NCI-H1694 (cell line): ENCODE measurements at regions not wholly inside any gene's neighbourhood (a gene's known extent, or its start where the extent isn't known, plus 50 kb on each side); places are given as distances from the start of the nearest gene placed in this dataset.
"Not testable (repeated sequence)": the region's sequence is repeated elsewhere in the genome, so short reads cannot be mapped to it uniquely, and the experiment has no call there.

Experiments
- DNase-seq: peaks from one replicate; lab custom pipeline; 2025; lab: John Stamatoyannopoulos, UW

DNA sequence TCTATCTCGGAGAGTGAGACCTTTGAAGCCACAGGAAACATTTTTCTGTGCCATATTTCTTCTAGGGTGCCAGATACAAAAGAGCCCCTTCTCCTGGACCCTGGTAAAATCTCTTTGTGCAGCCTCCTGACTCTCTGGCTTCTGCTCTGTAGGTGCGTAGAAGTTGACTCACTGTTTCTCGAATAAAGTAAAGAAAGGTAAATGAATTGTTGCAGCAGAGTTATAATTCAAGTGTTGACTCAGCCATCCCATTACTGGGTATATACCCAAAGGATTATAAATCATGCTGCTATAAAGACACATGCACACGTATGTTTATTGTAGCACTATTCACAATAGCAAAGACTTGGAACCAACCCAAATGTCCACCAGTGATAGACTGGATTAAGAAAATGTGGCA, 371.0 kb downstream of the OSTF1 start:
- not testable (repeated sequence) for DNase-seq

DNA sequence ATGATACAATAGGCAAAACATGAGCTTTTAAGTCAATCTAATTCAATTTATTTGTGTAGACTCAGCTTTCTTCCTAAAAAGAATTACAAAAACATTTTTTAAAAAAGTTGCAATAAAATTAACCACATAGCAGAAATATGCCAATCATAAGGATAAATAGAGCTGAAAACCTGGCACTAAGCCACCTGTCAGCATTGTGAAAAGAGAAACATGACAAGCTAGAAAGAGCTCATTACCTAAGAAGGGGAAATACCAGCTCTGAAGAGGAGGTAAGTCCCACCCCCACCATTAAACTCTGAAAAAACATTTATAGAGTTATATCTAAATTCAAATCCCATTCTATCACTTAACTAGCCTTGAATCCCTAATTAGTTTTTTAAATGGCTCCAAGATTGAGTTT, 372.9 kb downstream of the OSTF1 start:
- DNase-seq, result no peak

DNA sequence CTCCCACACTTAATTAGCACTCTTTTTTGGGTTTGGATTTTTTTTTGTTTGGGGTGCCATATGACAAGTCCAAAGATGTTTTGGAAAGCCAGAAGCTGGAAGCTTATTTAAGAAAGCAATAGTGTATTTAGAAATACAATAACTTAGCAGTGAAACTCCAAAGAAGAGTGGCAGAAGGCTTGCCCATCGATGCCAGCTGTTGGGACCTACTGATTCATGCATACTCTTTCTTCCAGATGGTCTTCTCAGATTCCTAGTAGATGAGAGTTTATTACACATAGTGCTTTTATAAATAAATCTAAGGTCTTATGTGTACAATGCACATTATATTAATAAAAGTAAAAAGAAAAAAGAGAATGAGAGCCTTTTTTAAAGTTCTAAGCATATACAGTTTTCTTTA, 374.6 kb downstream of the OSTF1 start:
- no peak for DNase-seq

DNA sequence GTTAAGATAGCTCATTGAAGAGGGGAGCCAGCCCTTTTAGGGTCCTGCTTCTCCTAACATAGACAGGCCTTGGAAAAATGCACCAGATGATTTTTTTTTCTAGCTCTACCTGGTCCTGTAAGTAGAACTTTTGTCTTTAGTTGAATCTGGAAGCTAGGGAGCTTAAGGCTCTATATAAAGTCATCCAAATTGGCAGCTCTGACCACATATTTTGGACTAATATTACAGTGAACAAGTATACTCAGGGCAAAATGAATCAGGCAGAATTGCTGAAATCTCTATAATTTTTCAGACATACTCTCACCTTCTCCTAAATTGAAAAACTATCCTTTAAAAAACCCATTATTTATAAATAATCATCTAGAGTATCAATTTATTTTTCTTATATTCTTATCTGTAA, 375.6 kb downstream of the OSTF1 start:
- DNase-seq, result no peak

DNA sequence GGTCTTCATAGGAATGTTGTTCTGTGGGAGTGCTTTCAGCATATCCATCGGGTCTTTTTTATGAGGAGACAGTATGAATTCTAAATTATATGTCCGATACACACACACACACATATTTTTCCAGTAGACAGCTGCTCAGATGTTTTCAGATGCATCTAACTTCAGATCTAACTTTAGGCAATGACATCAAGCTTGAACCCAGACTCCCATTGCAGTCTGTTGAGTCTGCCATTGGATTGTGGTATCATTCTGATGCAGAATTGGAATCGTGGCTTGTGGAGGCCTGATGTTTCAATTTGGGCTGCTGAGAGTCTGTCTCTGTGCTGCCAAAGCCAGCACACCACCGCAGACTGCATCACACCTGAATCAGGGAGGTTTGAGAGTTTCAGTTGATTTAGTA, 376.4 kb downstream of the OSTF1 start:
- no peak for DNase-seq

DNA sequence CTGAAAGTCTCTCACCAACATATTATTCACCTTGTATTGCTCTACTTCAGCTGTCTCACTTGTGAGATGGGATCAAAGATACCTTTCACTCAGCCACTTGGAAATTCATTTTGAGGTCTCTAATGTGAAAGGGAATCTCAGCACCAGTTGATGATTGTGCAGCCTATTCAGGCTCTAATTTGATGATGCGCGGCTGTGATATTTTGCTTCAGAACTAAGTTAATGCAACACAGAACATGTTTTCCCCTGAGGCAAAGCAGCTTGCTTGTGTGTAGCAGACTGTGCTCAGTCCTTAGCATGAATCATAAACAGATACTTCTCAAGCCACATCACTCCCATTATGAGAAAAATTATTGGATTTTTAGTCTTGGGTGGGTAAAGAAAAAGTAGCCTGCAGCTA, 378.8 kb downstream of the OSTF1 start:
- no peak for DNase-seq

DNA sequence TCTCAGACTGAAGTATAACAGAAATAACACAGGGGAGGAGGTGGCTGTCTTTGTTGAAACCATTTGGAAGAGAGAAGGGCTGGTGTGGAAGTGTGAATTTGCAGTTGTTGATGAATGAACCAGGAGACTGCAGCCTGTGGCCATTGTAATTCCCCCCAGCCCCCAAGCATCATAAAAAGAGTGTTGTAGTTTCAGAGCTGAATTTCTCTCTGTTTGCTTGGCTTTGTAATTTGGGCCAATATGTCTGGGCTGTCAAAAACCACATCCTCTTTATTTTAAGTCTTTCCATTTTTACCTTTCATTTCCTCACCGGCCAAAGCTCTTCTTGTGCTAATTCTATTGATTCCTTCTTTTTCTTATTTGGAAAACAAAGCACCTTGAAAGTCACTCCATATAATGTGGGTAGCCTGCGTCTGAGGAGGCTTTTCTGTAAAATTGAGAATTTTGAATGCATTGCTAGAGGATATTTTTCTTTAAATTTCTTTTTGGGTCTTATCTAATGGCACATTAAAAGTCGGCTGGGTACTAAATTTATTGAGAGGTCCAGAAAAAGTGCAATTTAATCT, 383.3 kb downstream of the OSTF1 start:
- DNase-seq, result no peak

DNA sequence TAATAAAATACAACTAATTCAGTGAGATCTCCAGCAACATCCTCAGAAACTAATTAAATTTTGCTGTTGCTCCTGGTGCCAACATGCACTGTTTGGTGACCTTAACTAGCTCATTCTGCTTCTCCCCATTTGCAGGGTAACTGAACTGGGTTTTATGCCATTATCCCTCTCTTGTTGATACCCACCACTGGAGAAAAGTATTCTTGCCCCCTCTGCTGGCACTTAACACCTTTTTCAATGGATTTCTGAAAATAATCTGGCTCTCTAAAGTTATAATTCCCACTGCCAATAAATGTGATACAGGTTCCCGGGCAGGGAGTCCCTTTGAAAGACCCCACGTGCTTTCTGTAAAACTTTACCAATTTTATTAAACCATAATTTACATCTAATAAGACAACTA, 394.3 kb downstream of the OSTF1 start:
- no peak for DNase-seq

DNA sequence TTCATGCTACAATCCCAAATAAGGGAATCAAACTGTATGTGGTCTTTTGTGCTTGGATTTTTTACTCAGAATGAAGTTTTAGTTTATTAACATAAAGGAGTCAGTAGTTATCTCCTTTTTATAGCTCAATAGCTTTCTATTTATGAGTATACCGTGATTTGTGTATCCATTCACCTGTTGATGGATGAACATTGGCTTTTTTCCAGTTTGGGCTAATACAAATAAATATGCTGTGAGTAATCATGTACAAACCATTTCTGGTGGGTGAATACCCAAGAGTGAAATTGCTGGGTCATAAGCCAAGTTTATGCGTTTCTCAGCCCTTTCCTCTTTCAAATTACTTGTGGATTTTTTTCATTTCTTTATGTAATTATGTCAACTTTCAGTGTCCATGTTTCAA, 395.3 kb downstream of the OSTF1 start:
- no peak for DNase-seq

DNA sequence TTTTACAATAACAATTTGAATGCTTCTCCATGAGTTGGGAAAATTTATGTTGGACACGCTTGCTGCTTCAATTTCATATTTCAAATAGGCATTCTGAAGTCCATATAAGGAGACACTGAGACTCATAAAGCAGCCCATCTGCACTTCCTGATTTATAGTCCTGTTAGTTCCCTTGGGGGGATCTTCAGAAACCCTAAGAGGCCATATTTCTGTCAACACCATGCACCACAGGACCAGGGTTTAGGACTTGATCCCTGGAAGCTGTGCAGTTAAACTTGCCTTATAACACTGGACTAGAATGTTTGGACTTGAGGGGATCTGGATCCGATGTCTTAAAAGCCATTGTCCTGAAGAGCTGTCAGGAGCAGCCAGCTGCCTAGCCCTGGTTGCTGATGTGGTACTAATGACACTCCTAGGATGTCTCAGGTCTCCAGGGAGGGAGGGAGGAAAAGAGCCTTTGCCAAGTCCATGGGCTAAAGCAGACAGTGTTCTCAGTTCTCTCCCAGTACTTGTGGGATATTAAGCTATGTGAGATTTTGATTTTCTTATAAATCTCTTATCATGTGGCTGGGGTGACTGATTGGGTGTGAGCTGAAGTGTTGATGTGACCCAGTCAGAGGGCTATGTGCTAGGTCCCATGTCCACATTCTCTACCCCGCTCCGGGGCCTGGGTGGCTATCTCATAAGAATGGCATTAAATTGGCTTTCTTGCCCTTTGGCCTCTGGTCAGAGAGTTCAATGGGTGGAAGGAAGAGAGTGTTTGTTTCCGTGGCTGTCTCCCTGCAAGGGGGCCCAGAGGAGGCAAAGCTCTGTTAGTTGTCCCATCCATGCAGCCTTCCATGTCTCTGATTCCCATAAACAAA, 399.8 kb downstream of the OSTF1 start:
- DNase-seq, result no peak

DNA sequence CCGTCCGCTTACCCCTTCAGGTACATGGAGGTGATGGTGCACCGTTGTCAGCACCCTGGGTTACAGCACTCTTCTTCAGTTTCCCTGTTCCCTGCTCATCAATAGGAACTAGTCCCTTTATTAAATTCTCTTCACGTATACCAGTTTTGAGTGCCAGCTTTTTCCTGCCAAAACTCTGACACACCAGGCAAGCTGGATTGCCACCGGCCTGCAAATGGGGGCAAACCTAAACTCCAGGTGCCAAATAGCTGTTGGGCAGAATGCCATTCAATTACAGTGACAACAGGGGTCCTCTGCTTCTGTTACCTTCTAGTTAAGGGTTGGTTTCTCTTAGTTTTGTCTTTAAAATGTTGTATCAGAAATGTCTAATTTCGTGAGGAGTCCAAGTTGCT, 400.4 kb downstream of the OSTF1 start:
- no peak for DNase-seq

DNA sequence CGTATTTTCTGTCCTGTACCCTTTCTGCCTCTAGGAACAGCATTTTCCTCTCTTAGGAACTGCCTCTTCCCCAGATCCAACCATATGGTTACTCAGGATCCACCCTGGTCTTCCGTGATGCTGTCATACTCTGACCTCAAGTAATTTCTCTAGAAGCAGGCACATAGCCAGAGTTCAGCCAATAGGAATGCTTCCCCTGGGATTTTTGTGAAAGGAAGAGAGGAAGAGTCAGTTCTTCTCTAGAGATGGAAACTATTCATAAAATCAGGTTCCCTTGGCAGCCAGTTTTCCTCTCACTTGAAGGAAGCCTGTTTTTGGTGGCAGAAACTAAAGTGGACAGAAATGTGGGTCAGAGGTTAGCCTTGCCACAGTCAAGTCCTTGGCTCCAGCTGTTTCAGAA, 400.1 kb upstream of the PCSK5 start:
- DNase-seq, result no peak

DNA sequence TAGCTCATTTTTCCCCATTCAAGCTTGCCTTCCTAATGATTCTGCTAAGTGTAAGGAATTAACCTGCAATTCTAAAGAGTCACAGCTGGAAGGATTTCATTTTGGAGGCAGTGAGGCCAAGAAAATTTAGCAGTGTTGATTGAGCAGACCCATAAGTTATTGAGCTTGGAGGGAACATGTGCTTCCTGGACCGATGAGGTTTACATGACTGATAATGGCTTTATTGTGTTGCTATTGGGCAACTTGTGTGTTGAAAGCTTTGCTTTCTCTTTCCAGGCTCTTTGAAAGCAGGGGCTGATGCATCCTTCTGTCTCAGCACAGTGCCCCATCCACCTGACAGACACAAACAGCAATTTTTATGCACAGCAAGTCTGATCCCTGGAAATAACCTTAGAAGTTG, 398.9 kb upstream of the PCSK5 start:
- DNase-seq, result no peak

DNA sequence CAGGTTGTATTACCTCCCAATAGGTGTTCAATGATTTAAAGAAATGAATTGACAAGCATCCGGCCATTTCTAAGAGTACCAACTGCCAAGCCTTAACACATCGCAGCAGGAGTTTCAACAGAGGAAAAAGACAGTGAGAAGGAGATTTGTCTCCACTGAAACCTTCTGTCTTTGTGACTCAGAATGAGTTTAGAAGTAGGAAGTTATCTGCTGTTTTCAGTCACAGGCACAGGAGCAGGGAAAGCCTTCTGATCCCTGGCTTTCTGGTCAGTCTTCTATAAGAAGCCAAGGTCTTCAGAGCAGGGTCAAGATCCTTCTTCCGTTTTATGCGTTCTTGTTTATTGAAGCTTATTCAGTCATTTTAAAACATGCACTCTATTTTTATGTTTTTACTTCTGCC, 390.7 kb upstream of the PCSK5 start:
- DNase-seq, result no peak

DNA sequence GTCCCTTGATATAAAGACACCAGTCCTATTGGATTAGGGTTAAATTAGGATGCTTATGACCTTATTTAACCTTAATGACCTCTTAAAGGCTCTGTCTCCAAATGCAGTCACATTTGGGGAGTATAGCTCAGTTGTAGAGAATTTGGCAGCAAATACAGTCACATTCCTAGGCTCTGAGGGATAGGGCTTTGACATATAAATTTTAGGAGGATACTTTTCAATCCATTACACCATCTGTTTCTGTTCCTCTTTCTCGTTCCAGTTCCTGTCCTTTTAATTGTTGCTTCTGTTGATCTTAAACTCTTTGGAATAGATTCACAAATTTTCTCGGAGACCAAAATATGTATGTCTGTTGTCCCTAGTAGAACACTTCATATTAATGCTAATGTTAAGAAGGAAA, 390.0 kb upstream of the PCSK5 start:
- DNase-seq, result no peak

DNA sequence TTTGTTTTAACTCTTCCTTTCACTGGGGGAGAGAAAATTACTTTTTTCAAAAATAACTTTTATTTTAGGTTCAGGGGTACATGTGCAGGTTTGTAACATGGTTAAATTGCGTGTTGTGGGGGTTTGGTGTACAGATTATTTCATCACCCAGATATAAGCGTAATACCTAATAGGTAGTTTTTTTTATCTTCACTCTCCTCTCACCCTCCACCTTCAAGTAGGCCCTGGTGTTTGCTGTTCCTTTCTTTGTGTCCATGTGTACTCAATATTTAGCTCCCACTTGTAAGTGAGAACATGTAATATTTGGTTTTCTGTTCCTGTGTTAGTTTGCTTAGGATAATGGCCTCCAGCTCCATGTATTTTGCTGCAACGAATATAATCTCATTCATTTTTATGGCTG, 389.5 kb upstream of the PCSK5 start:
- DNase-seq, result not testable (repeated sequence)

DNA sequence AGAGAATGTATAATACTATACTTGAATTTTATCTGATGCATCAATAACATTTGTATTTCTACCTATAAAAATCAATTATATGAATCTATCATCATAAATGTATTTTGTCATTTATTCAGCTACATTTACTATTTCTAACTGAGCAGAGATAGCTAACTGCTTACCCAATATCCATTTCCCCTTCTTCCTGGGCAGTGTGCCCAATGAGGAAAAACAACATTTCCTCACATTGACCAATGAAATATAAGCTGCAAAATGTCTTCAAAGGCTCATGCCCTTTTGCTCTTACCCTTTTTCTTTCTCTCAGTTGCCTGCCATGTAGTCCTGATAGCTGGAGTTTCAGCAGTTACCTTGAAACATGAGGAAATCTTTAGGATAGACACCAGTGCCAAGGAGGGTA, 385.8 kb upstream of the PCSK5 start:
- DNase-seq, result no peak

DNA sequence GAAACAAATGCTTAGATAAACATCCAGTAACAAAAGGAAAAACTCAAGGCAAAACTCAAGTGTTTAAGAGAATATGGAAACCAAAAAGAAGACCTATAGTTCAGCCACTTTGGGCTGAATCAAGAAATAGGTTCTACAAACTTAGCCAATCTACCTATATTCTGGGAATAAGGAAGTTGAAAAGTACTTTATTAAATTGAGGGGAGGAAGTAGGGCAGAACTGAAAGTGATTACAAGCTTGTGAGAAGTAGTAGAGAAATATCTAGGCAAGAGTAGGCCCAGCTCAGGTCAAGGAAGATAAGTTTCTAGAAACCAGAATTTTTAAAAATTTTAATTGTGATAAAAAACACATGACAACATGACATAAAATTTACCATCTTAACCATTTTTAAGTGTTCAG, 384.8 kb upstream of the PCSK5 start:
- no peak for DNase-seq

DNA sequence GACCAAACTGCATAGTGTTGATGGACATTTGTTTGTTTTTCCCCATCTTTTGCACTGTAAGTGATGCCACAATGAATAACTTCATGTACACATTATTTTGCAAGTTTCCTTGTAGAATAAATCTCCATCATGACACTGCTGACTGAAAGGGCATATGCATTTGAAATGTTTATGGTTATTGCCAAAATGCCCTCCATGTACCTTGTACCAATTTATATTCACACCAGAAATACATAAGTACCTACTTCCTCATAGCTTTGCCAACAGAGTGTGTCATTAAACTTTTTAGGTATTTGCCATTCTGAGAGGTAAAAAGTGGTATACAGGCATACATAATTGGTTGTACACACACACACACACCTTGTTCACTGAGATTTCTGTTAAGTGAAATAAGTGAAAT, 361.0 kb upstream of the PCSK5 start:
- DNase-seq, result no peak

DNA sequence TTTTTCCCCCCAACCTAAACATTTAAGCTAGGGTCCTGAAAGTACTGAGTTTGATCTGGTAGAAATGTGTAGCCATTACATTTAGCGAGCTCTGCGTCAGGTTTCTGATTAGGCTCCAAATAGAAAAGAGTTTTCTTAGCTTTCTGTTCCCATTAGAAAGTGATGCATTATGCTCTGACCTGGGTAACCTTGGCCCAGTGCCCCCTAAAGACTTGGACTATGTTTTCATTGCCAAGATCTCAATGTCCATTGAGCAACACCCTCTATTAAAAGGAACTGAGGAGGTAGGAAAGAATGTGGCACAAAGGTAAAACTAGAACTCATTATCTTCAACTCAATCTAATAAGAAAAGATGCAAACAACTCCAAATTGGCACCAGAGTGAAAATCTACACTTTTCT, 358.9 kb upstream of the PCSK5 start:
- no peak for DNase-seq

DNA sequence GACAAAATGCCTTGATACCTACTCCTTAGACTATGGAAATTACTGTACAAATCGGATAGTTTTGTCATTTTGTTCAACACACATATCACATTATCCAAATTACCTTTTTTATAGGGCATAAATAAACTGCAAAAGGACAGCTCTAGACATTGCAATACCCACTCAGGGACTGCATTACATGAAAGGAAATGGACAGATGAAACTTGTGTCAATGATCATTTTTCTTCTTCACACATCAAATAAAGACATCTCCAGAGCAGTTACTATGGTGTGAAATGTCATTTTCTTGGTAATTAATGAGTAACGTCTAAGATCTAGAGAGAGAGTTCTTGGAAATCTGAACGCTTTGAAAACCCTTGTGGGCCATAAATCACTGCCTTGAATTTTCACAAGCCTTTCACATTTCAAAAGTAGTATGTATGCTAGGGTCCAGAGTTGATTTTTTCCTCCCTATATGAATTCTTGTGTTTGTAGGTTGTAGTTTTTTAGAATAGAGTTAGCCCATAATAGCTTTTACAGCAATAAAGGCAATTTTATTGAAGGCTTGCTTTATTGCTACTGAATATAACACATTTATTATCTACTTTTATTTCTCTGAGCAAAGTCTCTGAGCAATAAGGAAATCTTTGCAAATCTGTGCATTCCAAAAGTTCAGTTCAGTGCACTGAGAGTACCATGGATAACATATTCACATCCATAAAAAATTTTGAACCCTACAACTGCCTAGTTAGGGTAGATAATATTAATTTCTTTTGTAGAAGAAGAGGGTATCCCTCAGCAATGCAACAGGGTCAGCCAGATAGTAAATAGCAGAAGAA, 358.0 kb upstream of the PCSK5 start:
- DNase-seq, result no peak

DNA sequence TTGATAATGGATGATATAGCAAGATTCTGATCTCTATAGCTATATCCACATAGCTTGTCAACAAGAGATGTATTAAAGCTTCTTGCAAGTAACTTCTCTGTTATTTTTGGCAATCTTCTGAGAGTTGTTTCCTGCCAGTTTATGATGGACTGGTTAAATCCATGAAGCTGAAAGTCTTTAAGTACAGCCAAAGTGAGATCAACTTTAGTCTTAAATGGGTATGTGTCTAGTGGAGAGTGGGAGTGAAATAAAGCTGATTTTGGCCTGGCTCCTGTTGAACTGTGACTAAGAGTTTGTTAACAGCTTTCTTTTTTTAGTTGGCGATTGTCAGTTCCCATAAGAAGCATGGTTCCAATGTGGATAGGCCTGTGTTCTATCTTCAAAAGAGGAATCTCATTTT, 350.9 kb upstream of the PCSK5 start:
- no peak for DNase-seq

DNA sequence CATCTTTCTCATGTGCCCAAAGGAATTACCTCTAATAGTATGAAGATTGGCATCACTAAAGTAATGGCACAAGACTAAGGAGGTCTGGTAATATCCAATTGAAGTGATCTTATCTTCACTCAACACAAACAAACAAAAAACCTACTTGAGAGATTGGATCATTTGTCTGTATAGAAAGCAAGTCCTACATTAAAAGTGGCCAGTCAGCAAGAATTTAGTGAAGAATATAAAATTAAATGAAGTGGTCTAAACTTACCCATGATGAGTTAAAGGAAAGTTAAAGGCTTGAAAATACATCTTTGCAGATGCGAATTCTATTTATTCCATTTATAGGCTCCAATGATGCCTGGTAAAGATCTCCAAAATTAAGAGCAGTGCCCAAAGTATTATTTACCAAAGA, 350.3 kb upstream of the PCSK5 start:
- DNase-seq, result no peak
